Fibroblast of upper back skin (primary cell): ENCODE measurements at regions not wholly inside any gene's neighbourhood (a gene's known extent, or its start where the extent isn't known, plus 50 kb on each side); places are given as distances from the start of the nearest gene placed in this dataset.

Source experiments
- DNase-seq: peaks from one replicate; pipeline ENCODE4 v3.0.0-alpha.2; 2013

- DNase-seq = peak; percentile 36
Observed at GRCh38 chr2:23241121-23241520, 143.9 kb upstream of the KLHL29 start.

DNA sequence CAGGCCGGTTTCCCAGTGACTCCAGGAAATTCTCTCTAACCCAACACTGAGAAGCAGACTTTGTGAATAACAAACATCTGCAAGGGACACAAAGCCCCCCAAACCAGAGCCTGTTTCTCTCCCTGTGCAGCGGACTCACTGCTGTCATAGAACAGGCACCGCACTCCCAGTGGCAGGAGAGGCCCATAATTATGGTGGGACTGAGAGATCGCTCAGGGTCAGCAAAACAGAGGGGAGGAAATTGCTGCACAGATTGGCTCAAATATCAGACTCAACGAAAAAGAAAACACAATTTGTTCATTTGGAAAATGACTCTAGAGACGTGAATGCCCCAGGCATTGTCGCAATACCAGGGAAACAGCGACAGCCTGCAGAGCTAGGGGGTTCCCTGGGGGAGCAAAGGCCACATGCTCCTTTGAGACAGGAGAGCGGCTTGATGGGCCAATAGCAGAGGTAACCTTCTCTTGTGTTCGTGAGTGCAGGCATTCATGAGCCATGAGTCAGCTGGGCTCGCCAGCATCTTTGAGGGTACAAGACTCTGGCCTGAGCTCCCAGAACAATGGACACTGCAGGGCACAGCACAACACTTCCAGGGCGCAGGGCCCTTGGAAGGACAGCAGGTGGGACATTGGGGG is 143.3 kb upstream of the KLHL29 start:
- no peak for DNase-seq

DNA sequence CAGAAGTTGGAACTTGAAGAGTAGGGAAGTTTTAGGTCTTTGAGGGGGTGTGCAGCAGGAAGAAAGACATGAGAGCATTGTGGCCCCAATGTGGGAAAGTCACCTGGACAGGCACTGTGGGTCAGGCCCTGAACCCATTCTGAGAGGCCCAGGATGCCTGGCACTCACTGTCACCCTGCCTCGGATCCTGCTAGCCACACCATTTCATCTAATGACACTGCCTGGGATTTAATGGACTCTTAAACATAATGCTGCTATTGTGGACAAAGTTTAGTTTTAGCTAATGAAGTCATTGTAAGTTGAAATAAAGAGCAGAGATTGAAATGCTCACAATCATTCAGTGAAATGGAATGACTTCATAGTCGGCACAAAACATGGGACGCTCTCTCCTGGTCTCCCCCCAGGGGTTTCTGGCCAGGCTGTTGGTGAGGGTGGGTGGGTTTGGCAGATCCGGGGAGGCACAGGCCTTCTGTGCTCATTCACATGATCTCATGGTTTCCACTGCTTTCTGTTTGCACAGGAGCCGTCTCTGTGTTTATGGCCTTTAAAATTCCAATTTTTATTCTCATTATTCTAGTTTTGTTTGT is 141.8 kb upstream of the KLHL29 start:
- DNase-seq = no peak

DNA sequence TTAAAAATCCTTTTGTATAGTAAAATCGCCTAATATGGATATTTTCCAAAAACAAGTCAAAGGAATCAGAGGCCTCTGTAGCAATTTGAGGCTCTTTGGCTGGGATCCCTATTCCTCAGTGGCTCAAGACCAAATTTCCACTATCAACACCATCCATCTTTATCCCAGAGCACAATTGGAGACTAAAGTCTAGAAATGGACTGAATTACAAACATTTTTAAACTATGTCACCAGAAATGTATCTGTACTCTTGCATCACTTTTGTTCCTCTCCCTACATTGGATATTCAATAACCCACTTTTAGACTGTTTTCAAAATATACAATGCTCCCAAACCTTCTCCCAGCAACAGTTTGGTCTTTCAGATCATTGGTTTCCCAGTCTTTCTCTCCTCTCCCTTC is 140.4 kb upstream of the KLHL29 start:
- DNase-seq = peak; percentile 32

GRCh38 chr2:23246992-23247683 is 137.8 kb upstream of the KLHL29 start:
- no peak for DNase-seq

- no peak for DNase-seq
Observed at GRCh38 chr2:23248667-23249066, 136.3 kb upstream of the KLHL29 start.

DNA sequence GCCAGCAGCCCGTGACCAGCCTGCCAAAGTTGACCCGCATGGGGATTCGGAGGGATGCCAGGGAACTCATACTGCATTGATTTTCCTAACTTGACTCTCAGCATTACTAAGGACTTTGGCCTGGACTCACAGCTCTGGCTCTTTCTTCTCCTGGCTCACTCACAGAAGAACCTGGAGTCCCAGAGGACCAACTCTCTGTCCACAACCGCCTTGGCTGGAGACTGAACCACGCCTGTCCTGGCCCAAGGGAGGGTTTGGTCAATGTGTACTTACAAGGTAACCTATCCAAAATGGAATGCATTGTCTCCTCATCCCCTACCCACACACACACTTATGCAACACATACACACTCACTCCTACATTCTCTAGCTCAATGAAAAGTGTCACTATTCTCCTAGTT is 135.6 kb upstream of the KLHL29 start:
- DNase-seq = peak; percentile 86

DNA sequence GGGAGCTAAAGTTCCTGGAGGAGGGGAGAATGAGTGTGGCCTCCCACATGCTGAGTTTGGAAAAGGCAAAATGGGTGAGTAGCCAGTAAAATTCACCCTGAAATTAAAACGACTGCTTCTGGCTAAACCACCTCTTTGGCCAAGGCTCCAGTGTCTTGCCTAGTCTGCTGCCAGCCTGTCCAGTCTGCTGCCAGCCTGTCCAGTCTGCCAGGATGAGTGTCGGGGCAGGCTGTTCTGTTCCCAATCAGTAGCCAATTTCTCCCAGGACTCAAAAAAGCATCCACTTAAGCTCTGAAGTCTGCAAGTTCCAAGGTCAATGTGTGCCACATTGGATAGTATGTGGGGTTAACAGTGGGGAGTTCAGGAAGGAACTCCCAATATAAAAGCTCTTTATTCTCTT is 134.6 kb upstream of the KLHL29 start:
- DNase-seq = no peak

DNA sequence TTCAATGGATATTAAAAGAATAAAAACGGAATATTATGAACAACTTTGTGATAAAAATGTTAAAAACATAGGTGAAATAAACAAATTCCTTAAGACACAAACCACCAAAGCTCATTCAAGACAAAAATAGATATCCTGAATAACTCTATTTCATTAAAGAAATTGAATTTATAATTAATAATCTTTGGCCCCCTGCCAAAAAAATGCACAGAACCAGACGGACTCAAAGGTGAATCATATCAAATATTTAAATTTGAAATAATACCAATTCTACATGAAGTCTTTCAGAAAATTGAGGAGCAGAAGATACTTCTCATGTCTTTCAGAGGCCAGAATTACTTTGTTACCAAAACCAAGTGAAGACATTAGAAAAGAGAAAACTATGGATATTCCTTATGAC is 128.3 kb upstream of the KLHL29 start:
- no peak for DNase-seq

- no peak for DNase-seq
Observed at GRCh38 chr2:23260621-23261020, 124.4 kb upstream of the KLHL29 start.

DNA sequence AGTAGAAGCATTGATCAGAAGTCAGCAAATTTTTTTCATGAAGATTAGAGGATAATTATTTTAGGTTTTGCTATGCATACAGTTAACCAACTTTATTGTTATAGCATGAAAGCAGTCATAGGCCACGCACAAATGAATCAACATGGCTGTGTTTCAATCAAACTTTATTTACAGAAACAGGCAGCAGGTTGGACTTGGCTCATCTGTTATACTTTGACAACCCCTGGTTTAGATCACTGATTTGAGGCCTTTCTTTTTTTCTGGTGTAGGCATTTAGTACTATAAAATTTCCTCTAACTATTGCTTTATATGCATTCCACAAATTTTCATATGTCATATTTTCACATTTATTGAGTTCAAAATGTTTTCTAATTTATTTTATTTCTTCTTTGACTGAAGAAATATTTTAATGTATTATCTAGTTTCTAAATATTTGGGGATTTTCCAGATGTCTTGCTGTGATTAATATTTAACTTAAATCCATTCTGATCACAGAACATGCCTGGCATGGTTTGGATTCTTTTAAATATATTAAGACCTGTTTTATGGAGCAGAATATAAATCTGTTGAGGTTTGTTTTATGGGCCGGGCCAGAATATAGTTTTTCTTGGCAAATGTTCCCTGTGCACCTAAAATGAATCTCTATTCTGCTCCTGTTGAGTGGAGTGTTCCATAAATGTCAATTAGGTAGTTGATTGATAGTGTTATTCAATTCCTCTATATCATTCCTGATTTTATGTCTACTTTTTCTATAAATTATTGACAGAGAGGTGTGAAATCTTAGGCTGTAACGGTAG is 116.3 kb upstream of the KLHL29 start:
- DNase-seq = peak; percentile 85

DNA sequence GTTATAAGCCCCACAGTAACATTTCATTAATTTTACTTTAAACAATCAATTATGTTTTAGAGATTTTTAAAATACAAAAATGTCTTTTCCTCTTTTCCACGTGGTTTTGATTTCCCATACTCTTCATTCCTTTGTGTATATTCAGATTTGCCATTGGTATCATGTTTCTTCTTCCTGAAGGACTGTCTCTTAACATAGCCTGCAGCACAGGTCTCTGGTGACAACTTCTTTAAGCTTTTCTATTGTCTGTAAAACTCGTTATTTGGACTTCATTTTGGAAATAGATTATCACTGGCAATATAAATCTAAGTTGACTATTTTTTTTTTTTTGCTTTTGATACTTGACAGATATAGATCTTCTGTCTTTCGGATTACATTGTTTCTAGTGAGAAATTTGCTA is 115.2 kb upstream of the KLHL29 start:
- DNase-seq = peak; percentile 25

- no peak for DNase-seq
Observed at GRCh38 chr2:23270810-23271209, 114.2 kb upstream of the KLHL29 start.

- DNase-seq = no peak
Observed at GRCh38 chr2:23271230-23271629, 113.7 kb upstream of the KLHL29 start.

DNA sequence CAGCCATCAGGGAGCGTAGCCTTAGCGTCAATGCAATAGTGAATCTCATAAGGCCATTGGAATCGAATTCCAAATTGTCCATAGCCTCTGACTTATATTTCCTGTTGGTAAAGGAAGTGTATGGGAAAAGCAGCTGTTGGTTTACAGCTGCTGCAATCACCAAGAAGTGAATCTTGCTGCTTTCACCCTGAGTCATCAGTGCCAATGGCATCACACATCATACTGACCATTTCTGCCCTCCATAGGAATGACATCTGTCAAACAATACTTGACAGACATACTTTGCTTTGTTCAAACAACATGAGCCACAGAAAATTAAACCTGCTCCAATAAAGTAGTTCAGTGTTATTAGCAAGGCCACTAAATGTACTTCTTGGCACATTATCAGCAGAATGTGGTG is 111.2 kb upstream of the KLHL29 start:
- DNase-seq = peak; percentile 37

- DNase-seq = no peak
Observed at GRCh38 chr2:23280401-23280800, 104.6 kb upstream of the KLHL29 start.

GRCh38 chr2:23283653-23284052 is 101.3 kb upstream of the KLHL29 start:
- DNase-seq = peak; percentile 33

DNA sequence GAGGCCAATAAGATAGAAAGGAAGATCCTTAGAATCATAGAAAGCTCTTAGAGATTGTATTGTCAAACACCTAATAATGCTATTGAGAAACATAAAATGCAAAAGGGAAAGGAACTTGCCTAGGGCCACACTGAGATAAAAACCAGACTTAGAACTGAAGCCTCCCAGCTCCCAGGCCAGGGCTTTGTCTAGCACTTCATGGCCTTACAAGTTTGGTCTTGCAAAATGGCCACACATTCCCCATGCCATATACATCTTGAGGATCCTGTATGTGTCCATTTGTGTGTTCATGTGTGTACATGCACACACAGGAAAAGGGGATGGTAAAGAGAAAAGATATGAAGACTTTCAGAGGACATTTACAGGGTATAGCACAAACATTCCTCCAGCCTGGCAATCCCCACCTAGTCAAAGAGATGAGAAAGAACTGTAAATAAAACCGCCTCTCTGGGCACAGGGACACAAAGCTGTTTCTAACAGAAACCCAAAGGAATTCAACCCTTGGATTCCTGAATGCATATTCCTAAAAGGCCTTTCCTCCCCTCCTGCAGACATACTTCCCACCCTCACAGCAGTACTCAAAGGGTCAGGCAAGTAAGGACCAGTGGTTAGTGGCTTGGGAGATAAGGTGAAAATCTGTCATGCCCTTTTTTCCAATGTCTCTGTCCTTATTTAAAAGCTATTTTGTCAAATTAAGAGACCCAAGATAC is 99.7 kb upstream of the KLHL29 start:
- no peak for DNase-seq

DNA sequence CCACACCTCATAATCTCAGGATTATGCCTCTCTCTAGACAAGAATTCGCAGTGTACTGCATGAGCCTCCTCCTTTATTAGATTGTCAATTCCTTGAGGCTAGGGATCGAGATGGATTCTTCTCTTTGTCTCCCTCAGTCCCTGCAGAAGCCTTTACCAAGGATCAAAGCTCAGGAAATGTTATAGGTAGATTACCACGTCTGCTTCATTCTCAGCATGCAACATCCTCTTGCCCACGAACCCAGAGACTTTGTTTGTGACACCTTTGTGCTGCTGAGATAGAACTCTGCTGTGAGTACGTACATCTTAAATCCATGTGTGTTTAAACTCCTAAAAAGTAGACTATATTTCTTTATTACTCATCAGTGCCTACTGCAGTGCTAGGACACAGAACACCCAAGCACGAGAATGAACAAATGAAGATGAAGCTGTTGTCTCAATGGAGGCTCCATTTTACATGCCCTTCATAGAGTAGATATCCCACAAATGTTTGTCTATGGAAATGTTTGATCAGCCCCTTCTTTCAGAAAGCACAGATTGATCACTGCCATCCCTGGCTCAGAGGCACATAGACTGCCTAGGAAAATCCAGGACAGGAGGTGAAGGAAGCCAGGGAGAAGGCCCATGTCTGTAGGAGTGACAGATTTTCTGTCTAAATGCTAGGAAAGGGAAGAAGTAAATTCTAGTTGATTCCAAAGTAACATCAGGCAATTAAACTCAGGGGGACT is 98.8 kb upstream of the KLHL29 start:
- DNase-seq = no peak

DNA sequence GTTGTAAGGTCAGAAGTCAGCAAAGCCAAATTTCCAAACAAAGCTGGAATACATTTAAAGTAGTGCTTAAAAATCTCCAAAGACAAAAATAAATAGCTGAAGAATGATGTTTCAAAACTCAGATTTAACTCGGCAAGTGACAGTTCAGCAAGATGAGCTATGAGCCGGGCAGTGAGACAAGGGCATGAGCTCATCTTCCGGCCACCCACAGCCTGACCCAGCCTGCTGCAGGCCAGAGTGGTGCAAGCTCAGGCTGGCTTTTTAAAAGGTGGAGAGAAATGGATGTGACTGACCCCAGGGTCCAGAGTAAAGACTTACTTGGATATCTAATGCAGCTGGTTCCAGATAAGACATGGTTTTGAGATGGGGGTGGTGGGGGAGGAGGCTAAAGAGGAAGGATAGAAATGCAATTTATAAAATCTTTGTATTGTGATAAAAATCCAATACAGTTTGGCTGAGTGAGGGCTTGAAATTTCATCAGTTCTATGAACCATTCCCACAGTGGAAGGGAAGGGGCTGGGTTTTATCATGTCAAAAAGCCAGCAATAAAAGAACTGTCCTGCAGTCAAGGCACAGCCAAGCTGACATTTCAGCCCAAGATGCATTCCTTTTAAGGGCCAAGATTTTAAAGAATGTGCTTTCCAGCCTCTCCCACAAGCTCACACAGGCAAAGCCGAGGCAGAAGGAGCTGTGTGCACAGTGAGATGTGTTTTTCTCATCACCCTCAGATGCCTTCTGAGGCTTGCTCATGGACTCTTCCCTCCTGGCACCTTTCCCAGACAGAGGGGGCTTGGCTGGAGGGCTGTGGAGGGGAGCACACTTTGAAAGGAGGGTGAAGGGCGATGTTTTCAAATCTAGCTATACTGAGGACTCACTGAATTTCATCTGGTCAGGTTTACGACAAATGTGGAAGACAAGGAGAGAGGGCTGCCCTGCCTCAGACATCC is 97.9 kb upstream of the KLHL29 start:
- peak; percentile 94 for DNase-seq

- no peak for DNase-seq
Observed at GRCh38 chr2:23289671-23290070, 95.3 kb upstream of the KLHL29 start.
